IMR-90 (cell line): ENCODE measurements at regions not wholly inside any gene's neighbourhood (a gene's known extent, or its start where the extent isn't known, plus 50 kb on each side); places are given as distances from the start of the nearest gene placed in this dataset.

ENCODE experiments used
- ATAC-seq: fragments of 200-7000 bp; cut with Tn5 transposase; 2 replicates; pipeline ENCODE4 v1.9.1; 2020; ENCODE audit warnings: low read depth, mild to moderate bottlenecking, moderate library complexity
- BruUV-seq: library from RNA; stranded (reverse); fragments of 400-500 nt; replicated peaks from 2 replicates; lab custom pipeline; 2021; lab: Mats Ljungman, UMichigan
- CTCF ChIA-PET: fragments of 300-600 bp; formaldehyde crosslinking; extraction: SDS; loops from one replicate; lab custom pipeline; 2021; ENCODE audit warnings: antibody characterized with exemption; lab: Yijun Ruan, JAX
- POLR2A ChIA-PET: fragments of 300-600 bp; sonication (Branson Sonifier 250); formaldehyde crosslinking; loops from one replicate; lab custom pipeline; 2022; ENCODE audit warnings: antibody characterized with exemption; ENCODE audit not compliant: unreplicated experiment; lab: Charles Lee
- DNase-seq: peaks from one replicate; pipeline ENCODE4 v3.0.0; 2013
- H2AFZ ChIP-seq: replicated peaks from 2 replicates; pipeline ENCODE3; 2013; ENCODE audit warnings: low read length, mild to moderate bottlenecking; ENCODE audit not compliant: poor library complexity
- H2AK5ac ChIP-seq: 2 replicates; pipeline ENCODE4 v1.6.1; 2013; ENCODE audit warnings: low read depth, low read length, inconsistent platforms
- H2AK9ac ChIP-seq: replicated peaks from 2 replicates; pipeline ENCODE3; 2013; ENCODE audit warnings: mild to moderate bottlenecking, low read depth, low read length, moderate library complexity; ENCODE audit not compliant: poor library complexity
- H2BK120ac ChIP-seq: 2 replicates; pipeline ENCODE4 v1.6.1; 2013; ENCODE audit warnings: low read depth, low read length, inconsistent platforms
- H2BK15ac ChIP-seq: 3 replicates; pipeline ENCODE4 v1.6.1; 2013; ENCODE audit warnings: low read depth, low read length, inconsistent platforms
- H2BK20ac ChIP-seq: 2 replicates; pipeline ENCODE4 v1.6.1; 2013; ENCODE audit warnings: low read depth, mild to moderate bottlenecking, inconsistent platforms, low read length, moderate library complexity
- H2BK5ac ChIP-seq: 2 replicates; pipeline ENCODE4 v1.6.1; 2013; ENCODE audit warnings: mild to moderate bottlenecking, low read depth, low read length, inconsistent platforms; ENCODE audit not compliant: poor library complexity, severe bottlenecking
- H3K14ac ChIP-seq: replicated peaks from 2 replicates; pipeline ENCODE4 v1.6.1; 2013; ENCODE audit warnings: low read depth, low read length, inconsistent platforms
- H3K18ac ChIP-seq: 2 replicates; pipeline ENCODE4 v1.6.1; 2013; ENCODE audit warnings: low read depth, low read length, control low read depth
- H3K23ac ChIP-seq: 2 replicates; pipeline ENCODE4 v1.6.1; 2013; ENCODE audit warnings: low read depth, low read length, inconsistent platforms
- H3K27ac ChIP-seq: 2 replicates; pipeline ENCODE4 v1.5.1; 2013; ENCODE audit warnings: mild to moderate bottlenecking, control low read depth, low read length; ENCODE audit not compliant: insufficient read depth
- H3K27me3 ChIP-seq: 2 replicates; pipeline ENCODE4 v1.6.1; 2013; ENCODE audit warnings: low read length; ENCODE audit not compliant: control insufficient read depth, insufficient read depth
- H3K36me3 ChIP-seq: 2 replicates; pipeline ENCODE4 v1.6.1; 2013; ENCODE audit warnings: low read length, mixed read lengths; ENCODE audit not compliant: control insufficient read depth, insufficient read depth
- H3K4ac ChIP-seq: 2 replicates; pipeline ENCODE4 v1.6.1; 2013; ENCODE audit warnings: low read depth, low read length, inconsistent platforms
- H3K4me1 ChIP-seq: 2 replicates; pipeline ENCODE4 v1.6.1; 2013; ENCODE audit warnings: low read length, mixed read lengths; ENCODE audit not compliant: control insufficient read depth, insufficient read depth
- H3K4me2 ChIP-seq: 2 replicates; pipeline ENCODE4 v1.6.1; 2013; ENCODE audit warnings: low read depth, mild to moderate bottlenecking, control low read depth, low read length, moderate library complexity
- H3K4me3 ChIP-seq: 2 replicates; pipeline ENCODE4 v1.5.1; 2013; ENCODE audit warnings: low read depth, mild to moderate bottlenecking, control low read depth, low read length, moderate library complexity; ENCODE audit not compliant: insufficient read depth
- H3K56ac ChIP-seq: 2 replicates; pipeline ENCODE4 v1.6.1; 2013; ENCODE audit warnings: low read length, inconsistent platforms; ENCODE audit not compliant: insufficient read depth; ENCODE audit errors: extremely low read depth
- H3K79me1 ChIP-seq, 2 experiments: 2 replicates each; pipeline ENCODE4 v1.6.1; 2013; ENCODE audit warnings: low read length in 2 of 2, inconsistent platforms in 1 of 2, low read depth in 1 of 2
- H3K9ac ChIP-seq: 2 replicates; pipeline ENCODE4 v1.6.1; 2013; ENCODE audit warnings: low read depth, low read length, control low read depth
- H3K9me1 ChIP-seq: 2 replicates; pipeline ENCODE4 v1.6.1; 2013; ENCODE audit warnings: low read length, inconsistent platforms; ENCODE audit not compliant: insufficient read depth
- H3K9me3 ChIP-seq: 2 replicates; pipeline ENCODE4 v1.6.1; 2013; ENCODE audit warnings: low read length; ENCODE audit not compliant: control insufficient read depth, insufficient read depth
- H4K20me1 ChIP-seq: 2 replicates; pipeline ENCODE4 v1.6.1; 2013; ENCODE audit warnings: low read length, inconsistent platforms; ENCODE audit not compliant: insufficient read depth
- H4K5ac ChIP-seq: 2 replicates; pipeline ENCODE4 v1.6.1; 2013; ENCODE audit warnings: mild to moderate bottlenecking, low read depth, low read length, control low read depth
- H4K8ac ChIP-seq, 2 experiments: 2 replicates each; pipeline ENCODE4 v1.6.1; 2013; ENCODE audit warnings: low read depth in 2 of 2, low read length in 2 of 2, control low read depth in 1 of 2, inconsistent platforms in 1 of 2
- H4K91ac ChIP-seq: 2 replicates; pipeline ENCODE4 v1.6.1; 2013; ENCODE audit warnings: low read depth, low read length, inconsistent platforms; ENCODE audit not compliant: insufficient read depth
- CEBPB ChIP-seq: IDR thresholded peaks from 2 replicates; pipeline ENCODE4 v1.6.1; 2012; ENCODE audit warnings: low read depth, low read length, improper control_type of control experiment
- POLR2A ChIP-seq: IDR thresholded peaks from 2 replicates; pipeline ENCODE4 v1.6.1; 2012; ENCODE audit warnings: mild to moderate bottlenecking, low read depth, low read length
- RAD21 ChIP-seq: IDR thresholded peaks from 2 replicates; pipeline ENCODE4 v1.6.1; 2012; ENCODE audit warnings: low read length, improper control_type of control experiment
- WGBS, 2 experiments: methylation state at CpG; one replicate each; pipeline versions ENCODE4 v1.1.5 to v1.1.7; 2013; ENCODE audit warnings: missing lambda C conversion rate in 2 of 2; ENCODE audit not compliant: insufficient read length in 1 of 2; ENCODE audit errors: extremely low coverage in 2 of 2; 5-methylcytosine and 5-hydroxymethylcytosine counted together
- dilution Hi-C: fragments of 300-500 bp; cut with HindIII; formaldehyde crosslinking; loops from one replicate; pipeline ENCODE4 v1.14.3; 2018; ENCODE audit warnings: low sequenced_read_pairs; ENCODE audit not compliant: unreplicated experiment
- in situ Hi-C: fragments of 300-500 bp; cut with MboI; formaldehyde crosslinking; loops from 3 replicates; pipeline ENCODE4 v1.14.3; 2019; ENCODE audit warnings: low sequenced_read_pairs, inconsistent platforms, mixed read lengths
- intact Hi-C: fragments of 100-400 bp; cut with micrococcal nuclease; formaldehyde crosslinking; loops from 2 replicates; pipeline ENCODE4 v1.10.0; 2022

- dilution Hi-C loops: no loop called here
- CTCF ChIA-PET: interaction anchor here (1.3 kb wide), 1 partner anchor 9 kb away, joined by 3 read pairs; no protein-coding TSS in a partner anchor
- intact Hi-C loops: no loop called here
Measured at GRCh38 chr4:19936476-19936875, 315.2 kb upstream of the SLIT2 start.

More at GRCh38 chr4:19936476-19936875, 315.2 kb upstream of the SLIT2 start:
- H3K4ac ChIP-seq: no peak overlapping the region
- H2BK5ac ChIP-seq: no peak overlapping the region
- no peak overlapping the region for H3K4me2 ChIP-seq
- no peak overlapping the region for H2AK9ac ChIP-seq
- POLR2A ChIA-PET: no interaction called here
- no peak overlapping the region for H2BK20ac ChIP-seq
- TF ChIP-seq RAD21: no peak
- no peak for TF ChIP-seq POLR2A
- peak; percentile 22; the same call in 1 of the 2 replicates for TF ChIP-seq CEBPB
- peak; percentile 88 for DNase-seq
- H3K79me1 ChIP-seq: no peaks in the 10 kb centered on the region
- no peaks in the 10 kb centered on the region for H3K9me3 ChIP-seq
- no peak overlapping the region for H2AK5ac ChIP-seq
- no peak overlapping the region for H3K56ac ChIP-seq
- H3K4me1 ChIP-seq: no peaks in the 10 kb centered on the region
- H3K18ac ChIP-seq: no peak overlapping the region
- in situ Hi-C loops: no loop called here
- no peak overlapping the region for H4K5ac ChIP-seq
- no peak overlapping the region for H3K23ac ChIP-seq
- H3K36me3 ChIP-seq: no peaks in the 10 kb centered on the region
- no peak overlapping the region for H2BK120ac ChIP-seq
- H3K9ac ChIP-seq: no peak overlapping the region
- no peaks in the 10 kb centered on the region for H3K9me1 ChIP-seq
- no peak overlapping the region for H2AFZ ChIP-seq
- H4K91ac ChIP-seq: no peak overlapping the region
- H4K8ac ChIP-seq: no peak overlapping the region
- no peaks in the 10 kb centered on the region for H4K20me1 ChIP-seq
- ATAC-seq: peak; percentile 89
- no peak overlapping the region for H3K14ac ChIP-seq
- no CpG with 5 or more reads among the region's 3 CpGs for WGBS, 2 experiments
- H3K27me3 ChIP-seq: peaks cover 3% of the 10 kb centered on the region; the same call in 1 of the 2 replicates
- no TSS peak for BruUV-seq
- H3K4me3 ChIP-seq: no peak overlapping the region
- H3K27ac ChIP-seq: no peak overlapping the region
- H2BK15ac ChIP-seq: no peak overlapping the region
